ENCODE measurements at regions not wholly inside any gene's neighbourhood (a gene's known extent, or its start where the extent isn't known, plus 50 kb on each side); places are given as distances from the start of the nearest gene placed in this dataset.

DNA sequence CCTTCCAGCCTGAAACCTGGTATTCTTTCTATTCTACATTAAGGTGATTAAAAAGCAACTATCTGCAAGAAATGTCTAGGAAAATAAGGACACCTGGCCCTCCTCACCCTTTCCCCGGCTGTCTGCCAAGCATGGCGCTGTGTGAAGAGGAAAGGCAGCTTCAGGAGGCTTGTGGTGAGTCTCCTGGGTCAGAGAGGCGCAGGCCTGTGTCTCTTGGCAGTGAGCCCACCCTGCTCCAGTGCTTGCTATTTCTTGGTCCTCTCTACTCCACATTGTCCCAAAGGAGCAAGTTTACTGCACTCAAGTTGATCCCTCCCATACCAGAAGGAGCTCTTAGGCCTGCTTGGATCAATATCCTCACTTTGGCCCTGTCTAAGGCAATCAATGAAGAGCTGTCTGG is 520.7 kb upstream of the B3GAT1 start:
- CTCF ChIA-PET (ENCODE audit: partially characterized antibody): interaction anchor here (0.7 to 4.2 kb wide), 4 partner anchors 8 to 136 kb away, joined by 3 to 15 read pairs (median 4); no protein-coding TSS in a partner anchor
- no peak for DNase-seq (ENCODE audit: low read depth in 1 of 2, low spot score in 2 of 2)
- TF ChIP-seq RNF2 (IDR thresholded peaks at IDR 0.05; ENCODE audit: borderline replicate concordance, low read depth, low read length, missing control alignments, poor library complexity, severe bottlenecking) (no peak), KDM5A (IDR thresholded peaks at IDR 0.05; ENCODE audit: low read length) (no peak), MAX (IDR thresholded peaks at IDR 0.05) (no peak), GTF2F1 (IDR thresholded peaks at IDR 0.05; ENCODE audit: borderline replicate concordance, low read depth, low read length) (no peak), RAD21 (IDR thresholded peaks at IDR 0.05 in 1 of 2, conservative IDR thresholded peaks at IDR 0.05 in 1 of 2; ENCODE audit: low read depth in 2 of 2, low read length in 2 of 2) (no peak), CBX5 (IDR thresholded peaks at IDR 0.05; ENCODE audit: low read depth, low read length) (no peak), NANOG (IDR thresholded peaks at IDR 0.05; ENCODE audit: insufficient read depth, low read depth, low read length, poor library complexity, severe bottlenecking) (no peak), CTCF (IDR thresholded peaks at IDR 0.05; ENCODE audit: control extremely low read depth in 1 of 3, insufficient read depth in 1 of 3, low read depth in 1 of 3, low read length in 3 of 3) (no peak)
- TF ChIP-seq, protein P1, sequence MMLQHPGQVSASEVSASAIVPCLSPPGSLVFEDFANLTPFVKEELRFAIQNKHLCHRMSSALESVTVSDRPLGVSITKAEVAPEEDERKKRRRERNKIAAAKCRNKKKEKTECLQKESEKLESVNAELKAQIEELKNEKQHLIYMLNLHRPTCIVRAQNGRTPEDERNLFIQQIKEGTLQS (IDR thresholded peaks at IDR 0.05; ENCODE audit: insufficient read depth, low read depth, low read length): no peak

More for the DNA sequence above, 520.7 kb upstream of the B3GAT1 start:
- FAIRE-seq: no peak
- Histone ChIP-seq H2BK15ac (ENCODE audit: low read length) (no peak overlapping the region), H3K9ac (replicated peaks in 1 of 4; ENCODE audit: extremely low read depth in 1 of 4, low read depth in 3 of 4, low read length in 3 of 4) (no peak overlapping the region), H3K23me2 (ENCODE audit: low read depth, low read length) (no peaks in the 10 kb centered on the region), H3K4me3 (ENCODE audit: extremely low read depth in 1 of 4, insufficient read depth in 2 of 4, low read depth in 3 of 4, low read length in 4 of 4) (no peak overlapping the region), H3K9me3 (ENCODE audit: insufficient read depth in 2 of 2, low read depth in 1 of 2, low read length in 1 of 2) (peaks cover 0 to 8% of the 10 kb centered on the region in 2 experiments; a peak in 1 of 4 replicates), H3K23ac (ENCODE audit: insufficient read length) (no peak overlapping the region), H4K8ac (ENCODE audit: extremely low read depth, insufficient read depth, low read length) (no peak overlapping the region), H2BK12ac (ENCODE audit: low read depth, low read length) (no peak overlapping the region), H3K4ac (replicated peaks; ENCODE audit: insufficient read length, low read depth, low read length) (no peak overlapping the region), H2BK120ac (replicated peaks; ENCODE audit: low read depth, low read length) (no peak overlapping the region), H3K27ac (ENCODE audit: low read depth, low read length) (no peak overlapping the region), H3K79me2 (ENCODE audit: control insufficient read depth in 1 of 2, insufficient read depth in 2 of 2, low read length in 2 of 2) (no peaks in the 10 kb centered on the region), H4K20me1 (replicated peaks in 1 of 2; ENCODE audit: control insufficient read depth in 1 of 2, insufficient read depth in 2 of 2, low read length in 2 of 2) (no peaks in the 10 kb centered on the region), H4K5ac (ENCODE audit: insufficient read length, low read depth, low read length) (no peak overlapping the region), H2BK5ac (ENCODE audit: low read depth, low read length) (no peak overlapping the region), H3K14ac (ENCODE audit: insufficient read length) (no peak overlapping the region), H2AFZ (ENCODE audit: low read length) (no peak overlapping the region), H3K4me2 (ENCODE audit: insufficient read depth in 1 of 2, low read depth in 2 of 2, low read length in 2 of 2) (no peak overlapping the region), H3K36me3 (ENCODE audit: control insufficient read depth in 2 of 4, insufficient read depth in 4 of 4, low read length in 3 of 4) (no peaks in the 10 kb centered on the region), H2BK20ac (ENCODE audit: low read length) (no peak overlapping the region), H4K91ac (replicated peaks; ENCODE audit: insufficient read length, low read length) (no peak overlapping the region), H3K79me1 (ENCODE audit: low read depth, low read length) (no peaks in the 10 kb centered on the region), H3K27me3 (replicated peaks in 1 of 4; ENCODE audit: control insufficient read depth in 3 of 4, extremely low read depth in 1 of 4, insufficient read depth in 3 of 4, low read length in 3 of 4) (no peaks in the 10 kb centered on the region), H3K56ac (replicated peaks; ENCODE audit: insufficient read length, low read depth, low read length) (no peak overlapping the region), H3K4me1 (replicated peaks in 1 of 4; ENCODE audit: control insufficient read depth in 3 of 4, insufficient read depth in 4 of 4, low read length in 3 of 4) (no peaks in the 10 kb centered on the region; a peak in 1 of 7 replicates), H3K18ac (ENCODE audit: extremely low read depth, low read length) (no peak overlapping the region), H2AK5ac (ENCODE audit: low read depth, low read length) (no peak overlapping the region)
- POLR2A ChIA-PET (ENCODE audit: partially characterized antibody): no interaction called here
- 80% methylated on average over 3 of the region's 3 CpGs; no CpG with 5 or more reads in 1 of the 2 experiments for WGBS, 2 experiments (ENCODE audit: extremely low coverage in 1 of 2, insufficient coverage in 1 of 2, insufficient read length in 1 of 2, insufficient replicate concordance in 2 of 2, low coverage in 1 of 2, low lambda C conversion rate in 2 of 2, missing lambda C conversion rate in 1 of 2)
